OCI-LY3 (cell line): ENCODE measurements at regions not wholly inside any gene's neighbourhood (a gene's known extent, or its start where the extent isn't known, plus 50 kb on each side); places are given as distances from the start of the nearest gene placed in this dataset.

ENCODE experiments used
- CTCF ChIP-seq: fragments of 200-600, 300-600 bp; sonication (generic); IDR thresholded peaks from 2 replicates; pipeline ENCODE4 v1.5.1; 2014; ENCODE audit warnings: antibody characterized with exemption, low read length, low read depth
- EZH2phosphoT487 ChIP-seq: fragments of 200-600 bp; shearing (Covaris generic); IDR thresholded peaks from 2 replicates; pipeline ENCODE4 v1.6.1; 2018; ENCODE audit warnings: antibody characterized with exemption, mixed run types, low read depth

- TF ChIP-seq CTCF (no peak), EZH2phosphoT487 (no peak)
Measured at GRCh38 chr20:7703551-7703961, 236.7 kb downstream of the HAO1 start.
